Keratinocyte (primary cell): ENCODE measurements at regions not wholly inside any gene's neighbourhood (a gene's known extent, or its start where the extent isn't known, plus 50 kb on each side); places are given as distances from the start of the nearest gene placed in this dataset.

Source experiments
- DNase-seq: peaks from one replicate; pipeline ENCODE4 v3.0.0-alpha.2; 2011; ENCODE audit warnings: low read depth, missing footprints, low spot score
- FAIRE-seq: peaks from 2 replicates; lab custom pipeline; 2011; peaks lifted over from hg19 to GRCh38; lab: Jason Lieb, UNC
- H2AFZ ChIP-seq: 2 replicates; pipeline ENCODE4 v1.6.0; 2012; ENCODE audit warnings: low read length, control low read depth, inconsistent platforms; ENCODE audit not compliant: control insufficient read depth
- H3K27ac ChIP-seq: 2 replicates; pipeline ENCODE4 v1.5.1; 2011; ENCODE audit warnings: low read length; ENCODE audit not compliant: control insufficient read depth, insufficient read depth
- H3K27me3 ChIP-seq: 3 replicates; pipeline ENCODE4 v1.6.0; 2011; ENCODE audit warnings: low read length; ENCODE audit not compliant: control insufficient read depth, insufficient read depth; ENCODE audit errors: extremely low read depth
- H3K36me3 ChIP-seq, 2 experiments: 2 replicates in 1 of 2; 3 replicates in 1 of 2; pipeline ENCODE4 v1.5.1; 2011; ENCODE audit warnings: low read length in 2 of 2, mild to moderate bottlenecking in 1 of 2; ENCODE audit not compliant: control insufficient read depth in 2 of 2, insufficient read depth in 2 of 2; ENCODE audit errors: extremely low read depth in 1 of 2
- H3K4me1 ChIP-seq: 3 replicates; pipeline ENCODE4 v1.5.1; 2011; ENCODE audit warnings: low read length; ENCODE audit not compliant: control insufficient read depth, insufficient read depth; ENCODE audit errors: extremely low read depth
- H3K4me2 ChIP-seq: 3 replicates; pipeline ENCODE4 v1.6.0; 2011; ENCODE audit warnings: low read depth, low read length; ENCODE audit not compliant: control insufficient read depth, insufficient read depth; ENCODE audit errors: extremely low read depth
- H3K4me3 ChIP-seq, 3 experiments: fragments of 200-600 bp in 1 of 3; sonication (generic) in 1 of 3; 2 replicates in 2 of 3; 3 replicates in 1 of 3; pipeline ENCODE4 v1.5.1; 2011 to 2016; ENCODE audit warnings: low read length in 3 of 3, mild to moderate bottlenecking in 3 of 3, control low read depth in 2 of 3, inconsistent platforms in 1 of 3, low read depth in 1 of 3, mixed read lengths in 1 of 3, mixed run types in 1 of 3, moderate library complexity in 1 of 3; ENCODE audit not compliant: control insufficient read depth in 2 of 3, insufficient read depth in 2 of 3; ENCODE audit errors: extremely low read depth in 1 of 3
- H3K79me2 ChIP-seq: 2 replicates; pipeline ENCODE4 v1.6.0; 2012; ENCODE audit warnings: low read length; ENCODE audit not compliant: control insufficient read depth, insufficient read depth
- H3K9ac ChIP-seq: 3 replicates; pipeline ENCODE4 v1.6.0; 2011; ENCODE audit warnings: low read length; ENCODE audit not compliant: control insufficient read depth, insufficient read depth; ENCODE audit errors: extremely low read depth
- H3K9me1 ChIP-seq: 3 replicates; pipeline ENCODE4 v1.6.0; 2011; ENCODE audit warnings: low read length; ENCODE audit not compliant: control insufficient read depth, insufficient read depth; ENCODE audit errors: extremely low read depth
- H3K9me3 ChIP-seq: 2 replicates; pipeline ENCODE4 v1.5.1; 2012; ENCODE audit warnings: low read depth, low read length; ENCODE audit not compliant: control insufficient read depth
- H4K20me1 ChIP-seq: 3 replicates; pipeline ENCODE4 v1.6.0; 2011; ENCODE audit warnings: low read length; ENCODE audit not compliant: control insufficient read depth, insufficient read depth; ENCODE audit errors: extremely low read depth
- EZH2 ChIP-seq: IDR thresholded peaks from one replicate; pipeline ENCODE4 v1.6.1; 2012; ENCODE audit warnings: inconsistent platforms, mild to moderate bottlenecking, low read length, moderate library complexity
- dilution Hi-C: fragments of 300-500 bp; cut with MboI; formaldehyde crosslinking; loops from one replicate; pipeline ENCODE4 v1.7.0; 2020; ENCODE audit warnings: low sequenced_read_pairs; ENCODE audit not compliant: extremely low pct_ligation_motif_present
- TF ChIP-seq, protein P1 (sequence below), 3 experiments: IDR thresholded peaks in 1 of 3; conservative IDR thresholded peaks in 1 of 3; optimal IDR thresholded peaks in 1 of 3; 2 replicates in 2 of 3; 3 replicates in 1 of 3; pipeline versions ENCODE3 to v1.5.1; 2011; ENCODE audit warnings: low read length in 3 of 3, mild to moderate bottlenecking in 3 of 3, moderate library complexity in 2 of 3, control low read depth in 1 of 3, inconsistent platforms in 1 of 3; ENCODE audit not compliant: insufficient read depth in 2 of 3; ENCODE audit errors: extremely low read depth in 1 of 3

DNA sequence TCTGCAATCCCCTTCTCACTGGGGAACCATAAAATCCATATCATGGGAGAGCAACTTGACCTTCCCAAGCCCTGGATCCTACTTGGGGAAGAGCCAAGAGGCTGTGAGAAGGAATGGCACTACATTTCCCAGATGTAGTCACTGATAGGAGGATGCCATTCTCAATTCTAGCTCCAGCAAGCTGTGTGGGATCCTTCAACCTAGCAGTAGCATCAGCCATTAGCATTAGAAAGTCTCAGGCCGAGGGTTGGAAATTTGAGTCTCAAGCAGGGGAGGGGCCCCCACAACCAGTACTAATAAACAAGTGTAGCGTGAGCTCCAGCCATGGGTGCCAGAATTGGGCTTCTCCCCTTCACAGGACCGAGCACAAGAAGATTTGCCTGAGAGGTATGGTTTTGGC lies 84.3 kb upstream of the NELL2 start:
- Histone ChIP-seq H3K4me1 (no peaks in the 10 kb centered on the region), H4K20me1 (no peaks in the 10 kb centered on the region), H3K4me3 (no peak overlapping the region), H2AFZ (no peak overlapping the region), H3K9me3 (no peaks in the 10 kb centered on the region), H3K36me3 (no peaks in the 10 kb centered on the region), H3K27ac (no peak overlapping the region), H3K27me3 (no peaks in the 10 kb centered on the region), H3K9ac (no peak overlapping the region), H3K4me2 (no peak overlapping the region), H3K79me2 (no peaks in the 10 kb centered on the region), H3K9me1 (no peaks in the 10 kb centered on the region)
- DNase-seq: no peak
- dilution Hi-C loops: no loop called here
- no peak for TF ChIP-seq EZH2
- TF ChIP-seq, protein P1, sequence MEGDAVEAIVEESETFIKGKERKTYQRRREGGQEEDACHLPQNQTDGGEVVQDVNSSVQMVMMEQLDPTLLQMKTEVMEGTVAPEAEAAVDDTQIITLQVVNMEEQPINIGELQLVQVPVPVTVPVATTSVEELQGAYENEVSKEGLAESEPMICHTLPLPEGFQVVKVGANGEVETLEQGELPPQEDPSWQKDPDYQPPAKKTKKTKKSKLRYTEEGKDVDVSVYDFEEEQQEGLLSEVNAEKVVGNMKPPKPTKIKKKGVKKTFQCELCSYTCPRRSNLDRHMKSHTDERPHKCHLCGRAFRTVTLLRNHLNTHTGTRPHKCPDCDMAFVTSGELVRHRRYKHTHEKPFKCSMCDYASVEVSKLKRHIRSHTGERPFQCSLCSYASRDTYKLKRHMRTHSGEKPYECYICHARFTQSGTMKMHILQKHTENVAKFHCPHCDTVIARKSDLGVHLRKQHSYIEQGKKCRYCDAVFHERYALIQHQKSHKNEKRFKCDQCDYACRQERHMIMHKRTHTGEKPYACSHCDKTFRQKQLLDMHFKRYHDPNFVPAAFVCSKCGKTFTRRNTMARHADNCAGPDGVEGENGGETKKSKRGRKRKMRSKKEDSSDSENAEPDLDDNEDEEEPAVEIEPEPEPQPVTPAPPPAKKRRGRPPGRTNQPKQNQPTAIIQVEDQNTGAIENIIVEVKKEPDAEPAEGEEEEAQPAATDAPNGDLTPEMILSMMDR (optimal IDR thresholded peaks at IDR 0.05 in 1 of 3, IDR thresholded peaks at IDR 0.05 in 1 of 3, conservative IDR thresholded peaks at IDR 0.05 in 1 of 3; ENCODE audit: extremely low read depth in 1 of 3, insufficient read depth in 2 of 3, low read length in 3 of 3): no peak
- no peak for FAIRE-seq

DNA sequence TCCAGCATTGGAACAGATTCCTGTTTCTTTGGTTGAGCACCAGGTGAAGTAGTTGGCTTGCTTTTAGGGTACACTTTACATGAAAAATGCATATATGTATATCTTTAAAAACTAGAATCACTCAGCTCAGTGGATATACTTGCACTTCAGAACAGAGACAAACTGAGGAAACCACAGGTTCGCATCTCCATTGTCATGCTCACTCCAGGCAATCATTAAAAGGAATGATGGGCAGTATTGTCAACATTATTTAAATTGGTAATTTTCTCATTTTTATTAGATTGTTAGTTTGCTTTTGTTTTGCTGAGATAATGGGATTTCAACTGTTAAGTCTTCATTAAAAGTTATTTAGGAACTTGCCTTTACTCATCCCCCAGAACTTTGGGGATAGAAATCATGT lies 71.0 kb upstream of the NELL2 start:
- H3K9me1 ChIP-seq: no peaks in the 10 kb centered on the region
- H3K79me2 ChIP-seq: no peaks in the 10 kb centered on the region
- DNase-seq (no peak), FAIRE-seq (no peak)
- no peak overlapping the region for H3K4me3 ChIP-seq
- dilution Hi-C loops: no loop called here
- no peaks in the 10 kb centered on the region for H3K36me3 ChIP-seq
- no peaks in the 10 kb centered on the region for H4K20me1 ChIP-seq
- H3K4me1 ChIP-seq: no peaks in the 10 kb centered on the region
- no peak overlapping the region for H3K4me2 ChIP-seq
- H3K27me3 ChIP-seq: no peaks in the 10 kb centered on the region
- TF ChIP-seq EZH2: no peak
- TF ChIP-seq, protein P1 (optimal IDR thresholded peaks at IDR 0.05 in 1 of 3, IDR thresholded peaks at IDR 0.05 in 1 of 3, conservative IDR thresholded peaks at IDR 0.05 in 1 of 3; ENCODE audit: extremely low read depth in 1 of 3, insufficient read depth in 2 of 3, low read length in 3 of 3): no peak
- H3K27ac ChIP-seq: no peak overlapping the region
- no peaks in the 10 kb centered on the region for H3K9me3 ChIP-seq
- no peak overlapping the region for H3K9ac ChIP-seq
- H2AFZ ChIP-seq: no peak overlapping the region
